RWPE2 (cell line): ENCODE measurements at regions not wholly inside any gene's neighbourhood (a gene's known extent, or its start where the extent isn't known, plus 50 kb on each side); places are given as distances from the start of the nearest gene placed in this dataset.
"Not testable (repeated sequence)": the region's sequence is repeated elsewhere in the genome, so short reads cannot be mapped to it uniquely, and the experiment has no call there.

Experiments
- ATAC-seq: fragments of 200-7000 bp; cut with Tn5 transposase; 3 replicates; pipeline ENCODE4 v1.9.1; 2021; ENCODE audit warnings: low read depth
- DNase-seq: peaks from one replicate; pipeline ENCODE4 v3.0.0-alpha.2; 2020; ENCODE audit warnings: low spot score
- H3K27ac ChIP-seq: fragments of 450-650 bp; 2 replicates; pipeline ENCODE4 v1.5.1; 2017; ENCODE audit warnings: mild to moderate bottlenecking; ENCODE audit not compliant: poor library complexity, severe bottlenecking
- H3K27me3 ChIP-seq: fragments of 250-450 bp; sonication (Bioruptor Pico); 2 replicates; pipeline ENCODE4 v1.5.1; 2021; ENCODE audit warnings: mild to moderate bottlenecking, moderate library complexity; ENCODE audit not compliant: insufficient read depth, poor library complexity, severe bottlenecking
- H3K36me3 ChIP-seq: fragments of 250-450 bp; sonication (Bioruptor Pico); 2 replicates; pipeline ENCODE4 v1.5.1; 2020; ENCODE audit warnings: low read depth, mild to moderate bottlenecking, moderate library complexity
- H3K4me1 ChIP-seq: fragments of 250-450 bp; sonication (Bioruptor Pico); 2 replicates; pipeline ENCODE4 v1.5.1; 2021; ENCODE audit warnings: mild to moderate bottlenecking, moderate library complexity; ENCODE audit not compliant: insufficient read depth, poor library complexity, severe bottlenecking
- H3K4me3 ChIP-seq: fragments of 250-450 bp; sonication (Bioruptor Pico); 2 replicates; pipeline ENCODE4 v1.5.1; 2021; ENCODE audit warnings: mild to moderate bottlenecking, moderate library complexity; ENCODE audit not compliant: severe bottlenecking
- H3K9me3 ChIP-seq: fragments of 250-450 bp; sonication (Bioruptor Pico); 2 replicates; pipeline ENCODE4 v1.5.1; 2021; ENCODE audit warnings: mild to moderate bottlenecking, moderate library complexity; ENCODE audit not compliant: severe bottlenecking
- TF ChIP-seq, protein P1 (sequence below): fragments of 450-650 bp; IDR thresholded peaks from one replicate; pipeline ENCODE4 v1.5.1; 2017; ENCODE audit warnings: mild to moderate bottlenecking, moderate library complexity; ENCODE audit not compliant: poor library complexity, severe bottlenecking

DNA sequence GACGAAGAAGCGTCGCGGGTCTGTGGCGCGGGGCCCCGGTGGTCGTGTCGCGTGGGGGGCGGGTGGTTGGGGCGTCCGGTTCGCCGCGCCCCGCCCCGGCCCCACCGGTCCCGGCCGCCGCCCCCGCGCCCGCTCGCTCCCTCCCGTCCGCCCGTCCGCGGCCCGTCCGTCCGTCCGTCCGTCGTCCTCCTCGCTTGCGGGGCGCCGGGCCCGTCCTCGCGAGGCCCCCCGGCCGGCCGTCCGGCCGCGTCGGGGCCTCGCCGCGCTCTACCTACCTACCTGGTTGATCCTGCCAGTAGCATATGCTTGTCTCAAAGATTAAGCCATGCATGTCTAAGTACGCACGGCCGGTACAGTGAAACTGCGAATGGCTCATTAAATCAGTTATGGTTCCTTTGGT is 1533.5 kb upstream of the TPTE start:
- not testable (repeated sequence) for H3K27ac ChIP-seq, H3K36me3 ChIP-seq, H3K9me3 ChIP-seq, DNase-seq, ATAC-seq, H3K27me3 ChIP-seq, H3K4me3 ChIP-seq, H3K4me1 ChIP-seq

DNA sequence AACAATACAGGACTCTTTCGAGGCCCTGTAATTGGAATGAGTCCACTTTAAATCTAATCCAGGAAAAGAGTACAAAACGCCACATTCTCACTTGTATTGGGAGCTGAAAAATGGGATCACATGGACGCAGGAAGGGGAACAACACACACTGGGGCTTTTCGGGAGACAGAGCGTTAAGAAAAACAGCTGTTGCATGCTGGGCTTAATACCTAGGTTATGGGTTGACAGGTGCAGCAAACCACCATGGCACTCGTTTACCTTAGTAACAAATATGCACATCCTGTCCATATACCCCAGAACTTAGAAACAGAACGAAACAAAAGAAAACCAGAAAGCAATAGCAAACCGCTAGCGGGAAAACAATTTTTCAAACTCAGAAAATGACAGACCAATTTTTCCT is 1532.7 kb upstream of the TPTE start:
- ATAC-seq (no peak), DNase-seq (no peak)
- Histone ChIP-seq H3K4me3 (no peak overlapping the region), H3K27me3 (no peaks in the 10 kb centered on the region), H3K36me3 (no peaks in the 10 kb centered on the region), H3K9me3 (peaks cover 16% of the 10 kb centered on the region), H3K27ac (no peak overlapping the region), H3K4me1 (no peaks in the 10 kb centered on the region)
- TF ChIP-seq, protein P1, sequence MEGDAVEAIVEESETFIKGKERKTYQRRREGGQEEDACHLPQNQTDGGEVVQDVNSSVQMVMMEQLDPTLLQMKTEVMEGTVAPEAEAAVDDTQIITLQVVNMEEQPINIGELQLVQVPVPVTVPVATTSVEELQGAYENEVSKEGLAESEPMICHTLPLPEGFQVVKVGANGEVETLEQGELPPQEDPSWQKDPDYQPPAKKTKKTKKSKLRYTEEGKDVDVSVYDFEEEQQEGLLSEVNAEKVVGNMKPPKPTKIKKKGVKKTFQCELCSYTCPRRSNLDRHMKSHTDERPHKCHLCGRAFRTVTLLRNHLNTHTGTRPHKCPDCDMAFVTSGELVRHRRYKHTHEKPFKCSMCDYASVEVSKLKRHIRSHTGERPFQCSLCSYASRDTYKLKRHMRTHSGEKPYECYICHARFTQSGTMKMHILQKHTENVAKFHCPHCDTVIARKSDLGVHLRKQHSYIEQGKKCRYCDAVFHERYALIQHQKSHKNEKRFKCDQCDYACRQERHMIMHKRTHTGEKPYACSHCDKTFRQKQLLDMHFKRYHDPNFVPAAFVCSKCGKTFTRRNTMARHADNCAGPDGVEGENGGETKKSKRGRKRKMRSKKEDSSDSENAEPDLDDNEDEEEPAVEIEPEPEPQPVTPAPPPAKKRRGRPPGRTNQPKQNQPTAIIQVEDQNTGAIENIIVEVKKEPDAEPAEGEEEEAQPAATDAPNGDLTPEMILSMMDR: no peak

DNA sequence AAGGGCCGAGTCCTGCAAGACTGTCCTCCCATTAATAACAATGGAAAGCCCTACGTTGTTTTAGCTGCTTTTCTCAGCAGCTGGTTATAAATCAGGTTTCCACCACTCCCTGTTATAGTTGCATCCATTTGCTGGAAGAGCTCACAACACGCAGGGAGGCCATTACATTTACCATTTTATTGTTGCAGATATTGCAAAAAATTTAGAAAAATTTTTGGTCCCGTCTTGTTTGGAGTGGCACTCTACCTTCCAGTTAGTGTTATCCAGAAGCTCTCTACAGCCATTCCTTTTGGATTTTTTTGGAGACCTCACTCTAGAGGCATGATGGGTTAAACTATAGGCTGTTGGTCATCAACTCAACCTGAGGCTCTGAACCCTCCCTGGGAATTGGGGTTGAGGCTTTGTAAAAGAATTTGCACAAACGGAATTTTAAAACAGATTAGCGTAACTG is 1532.1 kb upstream of the TPTE start:
- no peak overlapping the region for H3K4me3 ChIP-seq
- ATAC-seq (peak; percentile 19; the same call in 2 of the 3 replicates), DNase-seq (no peak)
- H3K27ac ChIP-seq: no peak overlapping the region
- H3K4me1 ChIP-seq: no peaks in the 10 kb centered on the region
- H3K27me3 ChIP-seq: no peaks in the 10 kb centered on the region
- TF ChIP-seq, protein P1: no peak
- H3K36me3 ChIP-seq: no peaks in the 10 kb centered on the region
- peaks cover 22% of the 10 kb centered on the region for H3K9me3 ChIP-seq

DNA sequence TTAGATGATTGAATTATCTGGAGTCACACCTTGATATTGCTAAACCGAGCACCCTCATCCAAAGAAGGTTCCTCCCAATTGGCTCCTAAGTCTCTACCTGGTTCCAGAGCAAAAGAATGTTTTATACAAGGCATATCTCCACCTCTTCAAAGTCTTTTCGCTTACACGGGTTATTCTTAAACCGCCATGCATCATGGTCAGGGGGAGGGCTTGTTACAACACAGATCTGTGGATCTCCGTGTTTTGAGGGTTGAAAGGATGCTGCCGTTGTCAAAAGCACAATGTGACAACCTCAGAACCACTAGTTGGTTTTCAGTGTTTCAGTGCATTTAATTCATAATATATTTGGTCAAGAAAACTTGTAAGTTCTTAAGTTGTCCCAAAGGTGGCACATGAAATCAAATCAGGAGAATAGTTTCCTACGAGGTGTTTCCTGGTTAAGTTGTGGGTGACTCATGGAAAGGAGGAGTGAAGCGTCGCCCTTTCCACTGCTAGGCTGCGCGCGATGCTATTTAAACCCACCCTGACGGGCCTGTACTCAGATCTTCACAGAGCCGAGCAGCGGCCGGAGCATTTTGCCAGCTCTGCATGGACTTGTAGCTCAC is 1531.6 kb upstream of the TPTE start:
- Histone ChIP-seq H3K9me3 (peaks cover 25% of the 10 kb centered on the region), H3K27ac (no peak overlapping the region), H3K4me1 (no peaks in the 10 kb centered on the region), H3K36me3 (no peaks in the 10 kb centered on the region), H3K27me3 (no peaks in the 10 kb centered on the region), H3K4me3 (no peak overlapping the region)
- DNase-seq (no peak), ATAC-seq (0 out of 3 replicates have a peak, but pooled peaks have one; percentile 16)
- TF ChIP-seq, protein P1: no peak

DNA sequence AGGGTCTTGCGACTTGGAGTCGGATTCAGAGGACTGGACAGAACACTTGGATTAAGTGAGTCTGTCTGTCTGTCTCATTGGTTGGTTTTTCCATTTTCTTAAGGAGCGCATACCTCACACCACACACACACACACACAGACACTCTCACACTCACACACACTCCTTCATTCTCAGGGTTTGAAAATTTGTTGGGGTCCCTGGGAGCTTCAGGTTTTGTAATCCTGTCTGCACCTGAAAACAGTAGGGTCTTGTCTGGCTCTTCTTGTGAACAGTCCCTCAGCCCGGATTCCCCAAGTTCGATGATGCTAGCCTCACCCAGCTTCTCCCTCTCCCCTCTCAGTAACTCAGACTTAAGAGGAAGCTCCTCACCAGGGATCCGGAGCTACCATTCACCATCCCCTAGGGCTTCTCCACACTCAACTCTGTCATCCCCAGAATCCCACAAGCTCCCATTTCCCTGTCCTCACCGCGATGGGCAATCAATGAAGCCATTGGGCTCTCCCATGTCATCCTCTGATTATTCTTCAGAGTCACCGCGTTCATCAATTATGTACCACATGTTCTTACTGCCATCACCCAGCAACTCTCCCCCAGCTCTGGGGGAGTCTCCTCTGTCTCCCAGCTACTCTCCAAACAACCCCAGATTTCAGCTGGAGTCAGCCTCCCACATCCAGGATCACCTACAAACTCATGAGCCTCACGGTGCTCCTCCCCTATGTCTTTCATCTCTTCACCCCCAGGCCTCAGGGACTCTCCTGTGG is 1530.9 kb upstream of the TPTE start:
- no peaks in the 10 kb centered on the region for H3K4me1 ChIP-seq
- no peak overlapping the region for H3K4me3 ChIP-seq
- H3K27ac ChIP-seq: no peak overlapping the region
- H3K27me3 ChIP-seq: no peaks in the 10 kb centered on the region
- DNase-seq: no peak
- no peak for ATAC-seq
- TF ChIP-seq, protein P1: no peak
- peaks cover 30% of the 10 kb centered on the region for H3K9me3 ChIP-seq
- no peaks in the 10 kb centered on the region for H3K36me3 ChIP-seq
